H1 (cell line): ENCODE measurements at regions not wholly inside any gene's neighbourhood (a gene's known extent, or its start where the extent isn't known, plus 50 kb on each side); places are given as distances from the start of the nearest gene placed in this dataset.

Experiments used
- CTCF ChIA-PET: fragments of 300-600 bp; sonication (Branson Sonifier 250); formaldehyde crosslinking; loops from one replicate; lab custom pipeline; 2021; ENCODE audit not compliant: partially characterized antibody; lab: Charles Lee
- POLR2A ChIA-PET: fragments of 300-600 bp; sonication (Branson Sonifier 250); formaldehyde crosslinking; loops from one replicate; lab custom pipeline; 2021; ENCODE audit warnings: inconsistent platforms; ENCODE audit not compliant: partially characterized antibody; lab: Charles Lee
- DNase-seq, 2 experiments: peaks; one replicate each; pipeline versions ENCODE4 v3.0.0 to v3.0.0-alpha.2; 2010 to 2022; ENCODE audit warnings: low spot score in 2 of 2, low read depth in 1 of 2, mixed read lengths in 1 of 2
- FAIRE-seq: peaks from 2 replicates; lab custom pipeline; 2011; peaks lifted over from hg19 to GRCh38; lab: Jason Lieb, UNC
- H2AFZ ChIP-seq: 2 replicates; pipeline ENCODE4 v1.8.1; 2012; ENCODE audit warnings: low read length, inconsistent platforms
- H2AK5ac ChIP-seq: 2 replicates; pipeline ENCODE4 v1.6.1; 2013; ENCODE audit warnings: low read depth, low read length
- H2BK120ac ChIP-seq: replicated peaks from 2 replicates; pipeline ENCODE3; 2013; ENCODE audit warnings: low read depth, low read length, inconsistent platforms
- H2BK12ac ChIP-seq: 2 replicates; pipeline ENCODE4 v1.6.1; 2013; ENCODE audit warnings: low read depth, low read length
- H2BK15ac ChIP-seq: 2 replicates; pipeline ENCODE4 v1.6.1; 2013; ENCODE audit warnings: low read length
- H2BK20ac ChIP-seq: 2 replicates; pipeline ENCODE4 v1.6.1; 2013; ENCODE audit warnings: low read length
- H2BK5ac ChIP-seq: 2 replicates; pipeline ENCODE4 v1.6.1; 2013; ENCODE audit warnings: low read depth, low read length
- H3K14ac ChIP-seq: 2 replicates; pipeline ENCODE4 v1.6.1; 2013; ENCODE audit warnings: inconsistent platforms; ENCODE audit not compliant: insufficient read length
- H3K18ac ChIP-seq: 2 replicates; pipeline ENCODE4 v1.6.1; 2013; ENCODE audit warnings: low read length; ENCODE audit errors: extremely low read depth
- H3K23ac ChIP-seq: 2 replicates; pipeline ENCODE4 v1.6.1; 2013; ENCODE audit warnings: inconsistent platforms; ENCODE audit not compliant: insufficient read length
- H3K23me2 ChIP-seq: 2 replicates; pipeline ENCODE4 v1.6.1; 2013; ENCODE audit warnings: low read depth, low read length
- H3K27ac ChIP-seq: 2 replicates; pipeline ENCODE4 v1.6.1; 2011; ENCODE audit warnings: low read depth, low read length, inconsistent platforms
- H3K27me3 ChIP-seq, 4 experiments: replicated peaks in 1 of 4; 1 replicate in 1 of 4; 2 replicates in 3 of 4; pipeline versions ENCODE4 v1.6.1 to v1.8.1; 2011 to 2013; ENCODE audit warnings: low read length in 3 of 4, mild to moderate bottlenecking in 3 of 4, inconsistent platforms in 2 of 4, mixed read lengths in 2 of 4, moderate library complexity in 1 of 4; ENCODE audit not compliant: control insufficient read depth in 3 of 4, insufficient read depth in 3 of 4; ENCODE audit errors: extremely low read depth in 1 of 4
- H3K36me3 ChIP-seq, 4 experiments: 2 replicates each; pipeline versions ENCODE4 v1.6.1 to v1.8.1; 2011 to 2013; ENCODE audit warnings: mild to moderate bottlenecking in 4 of 4, low read length in 3 of 4, moderate library complexity in 2 of 4, control low read depth in 1 of 4, inconsistent platforms in 1 of 4; ENCODE audit not compliant: insufficient read depth in 4 of 4, control insufficient read depth in 2 of 4
- H3K4ac ChIP-seq: replicated peaks from 2 replicates; pipeline ENCODE3; 2013; ENCODE audit warnings: low read length, low read depth, mixed read lengths, inconsistent platforms; ENCODE audit not compliant: insufficient read length
- H3K4me1 ChIP-seq, 4 experiments: replicated peaks in 1 of 4; 1 replicate in 1 of 4; 2 replicates in 3 of 4; pipeline versions ENCODE4 v1.6.1 to v1.8.1; 2011 to 2013; ENCODE audit warnings: low read length in 3 of 4, inconsistent platforms in 2 of 4, mixed read lengths in 1 of 4; ENCODE audit not compliant: insufficient read depth in 4 of 4, control insufficient read depth in 3 of 4
- H3K4me2 ChIP-seq, 2 experiments: 2 replicates each; pipeline versions ENCODE4 v1.6.1 to v1.8.1; 2011 to 2013; ENCODE audit warnings: low read depth in 2 of 2, low read length in 2 of 2, control low read depth in 1 of 2, inconsistent platforms in 1 of 2, mild to moderate bottlenecking in 1 of 2; ENCODE audit not compliant: insufficient read depth in 1 of 2
- H3K4me3 ChIP-seq, 4 experiments: fragments of 200-600, 300-600 bp in 1 of 4; sonication (generic), shearing (Covaris generic), sonication (Bioruptor Twin) in 1 of 4; 2 replicates each; pipeline versions ENCODE4 v1.5.1 to v1.8.1; 2011 to 2016; ENCODE audit warnings: low read length in 4 of 4, low read depth in 3 of 4, control low read depth in 2 of 4, inconsistent platforms in 2 of 4, mild to moderate bottlenecking in 2 of 4, mixed read lengths in 1 of 4, moderate library complexity in 1 of 4; ENCODE audit not compliant: insufficient read depth in 2 of 4; ENCODE audit errors: extremely low read depth in 1 of 4
- H3K56ac ChIP-seq: replicated peaks from 2 replicates; pipeline ENCODE3; 2013; ENCODE audit warnings: low read depth, mild to moderate bottlenecking, mixed read lengths, low read length, inconsistent platforms; ENCODE audit not compliant: insufficient read length
- H3K79me1 ChIP-seq: 2 replicates; pipeline ENCODE4 v1.6.1; 2013; ENCODE audit warnings: low read depth, low read length, control low read depth
- H3K79me2 ChIP-seq, 2 experiments: 2 replicates each; pipeline versions ENCODE4 v1.6.1 to v1.8.1; 2012 to 2013; ENCODE audit warnings: low read length in 2 of 2, mild to moderate bottlenecking in 2 of 2, inconsistent platforms in 1 of 2; ENCODE audit not compliant: insufficient read depth in 2 of 2, control insufficient read depth in 1 of 2
- H3K9ac ChIP-seq, 4 experiments: replicated peaks in 1 of 4; 1 replicate in 1 of 4; 2 replicates in 3 of 4; pipeline versions ENCODE4 v1.6.1 to v1.8.1; 2011 to 2013; ENCODE audit warnings: low read depth in 3 of 4, low read length in 3 of 4, control low read depth in 2 of 4, mild to moderate bottlenecking in 2 of 4, moderate library complexity in 2 of 4, inconsistent platforms in 1 of 4; ENCODE audit errors: extremely low read depth in 1 of 4
- H3K9me3 ChIP-seq, 2 experiments: 2 replicates each; pipeline versions ENCODE4 v1.6.1 to v1.8.1; 2012 to 2013; ENCODE audit warnings: mild to moderate bottlenecking in 2 of 2, moderate library complexity in 2 of 2, control low read depth in 1 of 2, inconsistent platforms in 1 of 2, low read depth in 1 of 2, low read length in 1 of 2, mixed read lengths in 1 of 2; ENCODE audit not compliant: insufficient read depth in 2 of 2
- H4K20me1 ChIP-seq, 2 experiments: replicated peaks in 1 of 2; 2 replicates each; pipeline versions ENCODE3 to v1.8.1; 2011 to 2013; ENCODE audit warnings: inconsistent platforms in 2 of 2, low read length in 2 of 2, mild to moderate bottlenecking in 1 of 2; ENCODE audit not compliant: insufficient read depth in 2 of 2, control insufficient read depth in 1 of 2
- H4K5ac ChIP-seq: 2 replicates; pipeline ENCODE4 v1.6.1; 2013; ENCODE audit warnings: low read length, low read depth, mixed read lengths, inconsistent platforms; ENCODE audit not compliant: insufficient read length
- H4K8ac ChIP-seq: 2 replicates; pipeline ENCODE4 v1.8.0; 2013; ENCODE audit warnings: mild to moderate bottlenecking, moderate library complexity, low read length, inconsistent platforms; ENCODE audit not compliant: insufficient read depth; ENCODE audit errors: extremely low read depth
- H4K91ac ChIP-seq: replicated peaks from 2 replicates; pipeline ENCODE3; 2013; ENCODE audit warnings: low read length, mixed read lengths, inconsistent platforms; ENCODE audit not compliant: insufficient read length
- BCL11A ChIP-seq, 2 experiments: IDR thresholded peaks; one replicate each; pipeline ENCODE4 v1.6.1; 2011; ENCODE audit warnings: low read depth in 2 of 2, low read length in 2 of 2, mild to moderate bottlenecking in 2 of 2
- CBX8 ChIP-seq: fragments of 300-800, 300-1000 bp; sonication (generic); IDR thresholded peaks from 2 replicates; pipeline ENCODE4 v1.7.1; 2016; ENCODE audit warnings: low read depth, low read length, borderline replicate concordance
- CREB1 ChIP-seq: IDR thresholded peaks from 2 replicates; pipeline ENCODE4 v1.6.1; 2012; ENCODE audit warnings: inconsistent platforms
- EP300 ChIP-seq, 2 experiments: IDR thresholded peaks; 1 replicate in 1 of 2; 2 replicates in 1 of 2; pipeline ENCODE4 v1.6.1; 2011 to 2012; ENCODE audit warnings: low read depth in 2 of 2, low read length in 2 of 2, mild to moderate bottlenecking in 2 of 2, borderline replicate concordance in 1 of 2, inconsistent platforms in 1 of 2, moderate library complexity in 1 of 2
- GABPA ChIP-seq: IDR thresholded peaks from 2 replicates; pipeline ENCODE4 v1.6.1; 2011; ENCODE audit warnings: mild to moderate bottlenecking, low read length, moderate library complexity, borderline replicate concordance; ENCODE audit not compliant: insufficient read depth
- JUND ChIP-seq: IDR thresholded peaks from 2 replicates; pipeline ENCODE4 v1.6.1; 2011; ENCODE audit warnings: mild to moderate bottlenecking, improper control_type of control experiment, low read length
- NRF1 ChIP-seq: IDR thresholded peaks from 2 replicates; pipeline ENCODE4 v1.6.1; 2011; ENCODE audit warnings: mild to moderate bottlenecking, low read depth, low read length, improper control_type of control experiment
- RAD21 ChIP-seq, 2 experiments: IDR thresholded peaks in 1 of 2; conservative IDR thresholded peaks in 1 of 2; 2 replicates each; pipeline ENCODE4 v1.6.1; 2011; ENCODE audit warnings: low read depth in 2 of 2, low read length in 2 of 2, improper control_type of control experiment in 1 of 2, inconsistent platforms in 1 of 2, mild to moderate bottlenecking in 1 of 2, moderate library complexity in 1 of 2
- RFX5 ChIP-seq: IDR thresholded peaks from 2 replicates; pipeline ENCODE4 v1.6.1; 2011; ENCODE audit warnings: low read depth, low read length, improper control_type of control experiment, borderline replicate concordance
- SP1 ChIP-seq: IDR thresholded peaks from 2 replicates; pipeline ENCODE4 v1.6.1; 2011; ENCODE audit warnings: low read depth, low read length
- SP2 ChIP-seq: IDR thresholded peaks from 2 replicates; pipeline ENCODE4 v1.6.1; 2012; ENCODE audit warnings: mild to moderate bottlenecking, low read length, inconsistent platforms
- SP4 ChIP-seq: IDR thresholded peaks from 2 replicates; pipeline ENCODE4 v1.6.1; 2012; ENCODE audit warnings: low read length, inconsistent platforms
- SRF ChIP-seq: IDR thresholded peaks from 2 replicates; pipeline ENCODE4 v1.6.1; 2011; ENCODE audit warnings: mild to moderate bottlenecking, low read depth, low read length, moderate library complexity
- ZNF274 ChIP-seq: IDR thresholded peaks from 2 replicates; pipeline ENCODE4 v1.7.0; 2012; ENCODE audit warnings: low read length, borderline replicate concordance; ENCODE audit errors: extremely low read depth
- WGBS, 2 experiments: shearing (Covaris generic) in 1 of 2; methylation state at CpG; one replicate each; pipeline versions ENCODE4 v1.1.6 to v1.1.7; 2013 to 2015; ENCODE audit warnings: low lambda C conversion rate in 2 of 2, mixed read lengths in 2 of 2, inconsistent platforms in 1 of 2, low coverage in 1 of 2, missing lambda C conversion rate in 1 of 2; ENCODE audit not compliant: insufficient replicate concordance in 2 of 2, insufficient coverage in 1 of 2, insufficient read length in 1 of 2; ENCODE audit errors: extremely low coverage in 1 of 2, missing lambda C conversion rate in 1 of 2; 5-methylcytosine and 5-hydroxymethylcytosine counted together

DNA sequence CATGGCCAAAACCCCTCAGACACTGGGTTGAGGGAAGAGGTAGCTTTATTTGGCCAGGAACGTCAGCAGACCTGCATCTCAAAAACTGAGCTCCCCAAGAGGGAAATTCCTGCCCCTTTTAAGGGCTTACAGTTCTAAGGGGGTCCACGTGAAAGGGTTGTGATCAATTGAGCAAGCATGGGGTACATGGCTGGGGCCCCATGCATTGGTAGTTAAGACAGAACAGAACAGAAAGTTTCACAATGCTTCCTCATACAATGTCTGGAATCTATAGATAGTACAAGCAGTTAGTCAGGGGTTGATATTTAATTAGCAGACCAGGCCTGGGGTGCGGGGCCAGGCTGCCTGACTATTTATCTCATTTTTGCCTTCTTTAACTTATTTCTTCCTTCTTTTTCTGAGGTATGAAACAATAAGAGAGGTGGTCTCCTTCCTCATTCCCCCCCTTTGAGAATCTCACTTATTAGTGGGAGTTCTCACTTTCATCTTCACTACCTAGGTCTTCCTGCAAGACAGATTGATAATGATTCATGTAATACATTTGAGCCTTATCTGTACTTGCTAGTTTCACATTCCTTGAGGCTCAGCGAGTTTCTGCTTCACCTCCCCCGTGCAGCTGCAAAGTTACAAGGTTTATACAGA, 84.8 kb downstream of the SLC25A15 start:
- no peak overlapping the region for H2AK5ac ChIP-seq
- FAIRE-seq (no peak), DNase-seq (no peak)
- no peak overlapping the region for H3K18ac ChIP-seq
- no peaks in the 10 kb centered on the region for H3K79me2 ChIP-seq
- no peak overlapping the region for H2BK12ac ChIP-seq
- H2BK15ac ChIP-seq = no peak overlapping the region
- no peak overlapping the region for H2AFZ ChIP-seq
- H2BK120ac ChIP-seq = no peak overlapping the region
- no peak overlapping the region for H3K9ac ChIP-seq
- H3K9me3 ChIP-seq = peaks cover 22 to 32% of the 10 kb centered on the region in 2 experiments; a peak in 3 of 4 replicates
- peaks cover 0 to 3% (median 0%) of the 10 kb centered on the region in 4 experiments; a peak in 1 of 8 replicates for H3K36me3 ChIP-seq
- H3K23me2 ChIP-seq = no peaks in the 10 kb centered on the region
- no peak overlapping the region for H3K4me3 ChIP-seq
- H3K14ac ChIP-seq = no peak overlapping the region
- no peak overlapping the region for H4K91ac ChIP-seq
- no peak overlapping the region for H3K4me2 ChIP-seq
- no peak overlapping the region for H3K23ac ChIP-seq
- H3K27ac ChIP-seq = no peak overlapping the region
- H2BK20ac ChIP-seq = no peak overlapping the region
- H3K4ac ChIP-seq = no peak overlapping the region
- H3K56ac ChIP-seq = no peak overlapping the region
- no peak overlapping the region for H2BK5ac ChIP-seq
- H3K79me1 ChIP-seq = no peaks in the 10 kb centered on the region
- POLR2A ChIA-PET = no interaction called here
- H4K20me1 ChIP-seq = no peaks in the 10 kb centered on the region
- H4K5ac ChIP-seq = no peak overlapping the region
- 85% methylated on average over 5 of the region's 5 CpGs; no CpG with 5 or more reads in 1 of the 2 experiments for WGBS, 2 experiments
- H3K27me3 ChIP-seq = no peaks in the 10 kb centered on the region
- H3K4me1 ChIP-seq = no peaks in the 10 kb centered on the region
- no peak overlapping the region for H4K8ac ChIP-seq
- CTCF ChIA-PET = no interaction called here
- TF ChIP-seq JUND = no peak
- no peak for TF ChIP-seq SP1
- TF ChIP-seq ZNF274 = peak; percentile 66; the same call in 1 of the 2 replicates
- TF ChIP-seq BCL11A (IDR thresholded peaks at IDR 0.05; ENCODE audit: low read depth in 2 of 2, low read length in 2 of 2) = no peak
- no peak for TF ChIP-seq RFX5
- TF ChIP-seq GABPA = no peak
- no peak for TF ChIP-seq NRF1
- no peak for TF ChIP-seq RAD21 (IDR thresholded peaks at IDR 0.05 in 1 of 2, conservative IDR thresholded peaks at IDR 0.05 in 1 of 2; ENCODE audit: low read depth in 2 of 2, low read length in 2 of 2)
- no peak for TF ChIP-seq CREB1
- TF ChIP-seq EP300 (IDR thresholded peaks at IDR 0.05; ENCODE audit: borderline replicate concordance in 1 of 2, low read depth in 2 of 2, low read length in 2 of 2) = peak in 1 of 2 experiments; percentile 86; a peak in 1 of 3 replicates
- no peak for TF ChIP-seq SP4
- no peak for TF ChIP-seq CBX8
- TF ChIP-seq SP2 = no peak
- no peak for TF ChIP-seq SRF
